NCI-H1417 (cell line): ENCODE measurements at regions not wholly inside any gene's neighbourhood (a gene's known extent, or its start where the extent isn't known, plus 50 kb on each side); places are given as distances from the start of the nearest gene placed in this dataset.
A peak's percentile ranks its signal among the peaks of the same experiment; 100 is the strongest.

ENCODE experiments used
- DNase-seq, 3 experiments: peaks; one replicate each; lab custom pipeline; 2025; lab: John Stamatoyannopoulos, UW

DNA sequence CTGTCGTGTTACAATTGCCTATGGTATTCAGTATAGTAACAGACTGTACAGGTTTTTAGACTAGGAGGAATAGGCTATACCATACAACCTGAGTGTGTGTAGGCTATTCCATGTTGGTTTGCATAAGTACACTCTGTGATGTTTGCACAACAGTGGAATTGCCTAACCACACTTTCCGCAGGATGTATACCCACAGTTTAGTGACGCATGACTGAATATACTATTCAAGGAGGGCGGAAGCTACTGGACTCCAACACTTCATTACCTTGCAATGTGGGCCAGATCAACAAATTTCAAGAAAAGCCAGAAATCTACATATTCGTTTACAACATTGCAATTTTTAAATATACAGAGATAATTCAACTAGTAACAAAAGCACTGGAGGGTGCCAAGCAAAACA lies 317.2 kb downstream of the PDGFC start:
- DNase-seq, result peak in 1 of 3 experiments; percentile 7

DNA sequence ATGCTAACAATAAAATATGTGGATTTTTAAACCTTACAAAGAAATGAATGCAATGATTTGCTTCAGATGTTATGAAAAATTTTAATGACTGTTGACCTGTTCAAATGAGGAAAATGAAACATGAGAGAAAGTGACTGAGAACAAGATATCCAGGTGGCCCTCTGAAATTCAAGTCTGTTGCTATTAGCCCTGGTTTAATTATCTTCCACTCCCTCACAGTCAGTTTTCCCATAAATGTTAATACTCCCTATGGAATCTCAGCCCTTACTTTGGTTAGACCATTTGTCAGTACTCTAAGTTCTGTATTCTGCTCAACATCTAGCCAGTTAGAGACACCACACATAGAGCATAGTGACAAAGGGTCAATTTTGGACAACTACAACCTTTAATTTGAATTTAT lies 327.8 kb downstream of the PDGFC start:
- no peak for DNase-seq

DNA sequence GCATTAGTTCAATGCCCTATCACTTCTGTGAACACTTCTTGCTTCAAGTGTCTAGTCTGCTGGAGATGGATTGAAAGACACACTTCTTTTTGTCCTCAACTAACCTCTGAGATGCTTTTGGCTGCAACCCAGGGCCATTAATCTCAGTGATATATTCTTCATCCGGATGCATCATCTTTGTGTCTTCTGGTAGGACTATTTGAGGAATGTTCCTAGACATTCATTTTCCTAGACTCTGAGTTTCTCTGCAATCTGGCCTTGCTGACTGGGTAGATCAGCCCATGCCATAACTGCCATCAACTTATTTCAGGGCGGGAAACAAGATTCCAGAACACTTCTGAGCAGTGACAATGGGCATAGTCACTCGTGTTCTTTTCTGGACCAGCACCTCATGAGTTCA lies 329.4 kb downstream of the PDGFC start:
- DNase-seq, result no peak

DNA sequence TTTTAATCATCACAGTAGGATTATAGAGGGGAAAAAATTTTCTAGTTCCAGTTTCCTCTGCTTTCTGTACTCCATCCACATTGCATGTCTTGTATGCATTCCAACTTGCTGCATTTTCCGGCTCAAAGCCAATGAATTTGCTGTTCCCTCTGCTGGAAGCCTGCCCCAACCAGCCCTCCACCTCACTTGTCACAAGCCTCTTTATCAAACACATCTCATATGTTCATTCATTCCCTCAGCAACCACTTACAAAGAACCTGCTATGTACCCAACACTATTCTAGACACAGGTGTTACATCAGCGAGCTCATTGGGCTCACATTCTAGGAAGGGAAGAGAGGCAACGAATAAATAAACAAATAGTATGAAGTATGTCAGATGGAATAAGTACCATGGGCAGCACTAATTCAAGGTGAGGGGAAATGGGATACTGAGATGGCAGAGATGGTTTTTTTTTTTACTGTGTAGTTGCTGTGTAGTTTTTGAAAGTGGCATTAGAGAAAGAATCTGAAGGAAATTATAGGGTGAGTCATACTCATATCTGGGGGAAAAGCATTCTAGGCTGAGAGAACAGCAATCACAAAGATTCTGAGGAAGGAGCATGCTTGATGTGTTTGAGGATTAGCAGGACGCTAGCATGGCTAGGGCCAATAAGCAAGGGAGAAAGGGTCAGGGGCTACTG lies 332.5 kb downstream of the PDGFC start:
- peak in 1 of 3 experiments; percentile 13 for DNase-seq

DNA sequence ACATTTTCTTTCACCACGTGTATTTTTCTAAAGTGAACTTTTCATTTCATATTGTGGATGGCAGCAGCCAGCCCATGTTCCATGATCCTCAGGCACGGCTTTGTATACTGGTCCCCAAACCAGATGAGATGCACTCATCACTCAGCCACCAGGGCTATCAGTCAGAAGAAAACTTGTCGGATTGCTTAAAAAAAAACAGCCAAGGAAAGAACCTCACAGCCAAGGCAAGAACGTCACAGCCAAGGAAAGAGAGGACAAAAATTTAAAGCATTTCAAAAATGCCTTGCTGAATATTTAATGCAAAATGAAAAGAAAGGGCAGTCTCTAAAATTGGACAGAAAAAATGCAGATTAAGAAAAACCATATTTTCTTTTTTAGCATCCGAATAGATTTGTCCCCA lies 333.3 kb downstream of the PDGFC start:
- DNase-seq, result no peak

DNA sequence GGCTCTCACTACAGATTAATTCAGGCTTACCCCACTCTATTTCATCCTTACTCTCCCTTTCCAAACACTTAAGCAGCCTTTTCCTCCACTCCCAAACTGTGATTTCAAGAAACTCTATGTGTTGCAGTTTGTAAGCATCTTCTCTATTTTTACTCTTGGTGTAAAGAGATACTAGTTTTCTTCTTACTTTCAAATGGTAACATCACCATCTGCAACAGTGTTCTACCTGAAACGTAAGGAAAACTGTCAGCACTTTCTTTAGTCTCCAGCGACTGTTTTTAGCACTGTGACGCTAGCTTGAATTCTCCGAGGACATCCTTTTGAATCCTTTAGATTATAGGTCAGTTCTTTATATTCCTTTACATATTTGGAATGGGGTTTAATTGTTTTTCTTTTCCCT lies 335.2 kb downstream of the PDGFC start:
- DNase-seq, result no peak

DNA sequence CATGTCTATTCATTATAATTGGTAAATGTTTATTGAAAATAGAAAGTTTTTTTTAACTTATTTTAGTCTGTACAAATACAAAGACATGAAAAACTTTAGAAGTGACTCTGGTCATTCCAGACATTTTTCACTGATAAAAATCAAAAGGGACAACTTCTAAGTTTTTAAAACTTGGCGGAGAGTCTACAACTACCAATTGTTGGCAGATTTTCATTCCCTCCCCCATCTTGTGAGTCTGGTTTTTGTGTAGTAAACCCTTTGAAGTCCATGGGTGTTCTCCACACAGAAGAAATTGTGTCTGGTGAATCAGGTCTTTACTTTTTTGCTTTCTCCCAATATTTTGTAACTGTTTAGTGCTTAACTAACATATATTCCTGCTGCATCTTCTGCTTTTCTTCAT lies 336.5 kb downstream of the PDGFC start:
- DNase-seq, result no peak

DNA sequence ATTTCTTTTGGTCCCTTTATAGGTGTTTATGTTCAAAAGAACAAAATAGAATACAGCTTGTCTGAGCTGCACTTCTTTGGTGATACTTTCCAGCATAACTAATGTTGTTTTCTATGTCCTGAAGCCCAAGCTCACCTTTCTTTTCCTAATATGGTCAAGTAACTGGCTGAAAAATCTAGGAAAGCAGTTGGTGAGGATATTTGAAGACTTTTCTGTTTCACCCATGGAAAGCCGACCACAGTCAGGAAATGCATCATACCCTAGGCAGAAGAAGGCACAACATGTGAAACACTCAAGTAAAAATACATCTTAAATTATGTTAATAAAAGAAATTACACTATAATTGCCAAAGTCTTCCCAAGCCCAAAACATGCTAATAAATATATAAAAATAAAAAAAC lies 337.0 kb downstream of the PDGFC start:
- DNase-seq, result no peak

DNA sequence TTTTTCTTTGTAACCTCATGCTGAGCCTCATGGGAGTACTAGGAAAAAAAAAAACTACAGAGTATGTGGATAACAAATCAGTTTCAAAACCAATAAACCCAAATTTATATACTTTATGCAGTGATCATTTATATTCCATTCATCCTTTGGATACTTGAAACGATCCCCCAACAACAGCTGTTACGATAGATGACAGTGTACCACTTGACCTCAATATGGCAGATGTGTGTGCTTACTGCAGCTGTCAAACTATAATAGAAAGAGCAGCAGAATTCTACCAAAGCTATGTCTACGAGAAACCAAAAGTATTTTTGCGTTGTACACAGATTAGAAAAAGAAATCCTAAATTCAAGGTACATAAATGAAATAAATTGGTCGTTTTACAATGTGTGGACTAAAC lies 337.8 kb downstream of the PDGFC start:
- DNase-seq, result peak in 1 of 3 experiments; percentile 17

DNA sequence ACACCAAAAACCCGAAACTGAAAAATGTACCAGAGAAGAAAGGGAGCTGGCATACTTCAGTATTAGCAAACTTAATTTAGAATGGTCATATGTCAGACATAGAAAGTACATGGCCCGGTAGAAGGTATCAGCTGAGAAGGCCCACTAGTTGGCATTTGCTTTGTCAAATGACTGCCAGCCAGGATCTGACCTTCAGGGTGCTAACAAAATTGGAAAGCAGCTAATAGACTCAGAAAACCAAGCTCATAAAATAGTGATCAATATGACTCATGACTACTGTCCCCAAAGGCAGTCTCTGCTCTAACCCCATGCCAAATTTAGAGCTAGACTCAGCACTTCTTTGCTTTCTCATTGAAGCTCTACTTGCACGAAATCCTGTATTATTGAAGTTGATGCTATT lies 342.7 kb downstream of the PDGFC start:
- no peak for DNase-seq

DNA sequence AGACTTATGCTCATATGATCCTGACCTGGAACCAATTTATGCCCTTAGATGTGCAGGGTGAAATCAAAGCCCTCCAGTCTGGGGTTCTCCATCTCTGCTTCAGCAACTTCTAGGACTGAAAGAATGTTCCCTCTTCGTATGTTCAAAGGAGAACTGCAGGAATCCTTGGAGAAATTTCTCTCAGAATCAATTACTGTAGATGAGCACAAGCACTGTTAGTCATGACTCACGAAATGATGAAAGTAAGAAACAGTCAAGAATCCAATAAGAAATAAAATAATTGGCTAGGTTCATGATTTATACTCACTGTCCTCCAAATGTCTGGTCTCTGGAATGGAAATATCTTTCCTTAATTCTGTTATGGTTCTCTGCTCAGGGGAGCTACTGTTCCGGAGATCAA lies 348.2 kb downstream of the PDGFC start:
- no peak for DNase-seq

DNA sequence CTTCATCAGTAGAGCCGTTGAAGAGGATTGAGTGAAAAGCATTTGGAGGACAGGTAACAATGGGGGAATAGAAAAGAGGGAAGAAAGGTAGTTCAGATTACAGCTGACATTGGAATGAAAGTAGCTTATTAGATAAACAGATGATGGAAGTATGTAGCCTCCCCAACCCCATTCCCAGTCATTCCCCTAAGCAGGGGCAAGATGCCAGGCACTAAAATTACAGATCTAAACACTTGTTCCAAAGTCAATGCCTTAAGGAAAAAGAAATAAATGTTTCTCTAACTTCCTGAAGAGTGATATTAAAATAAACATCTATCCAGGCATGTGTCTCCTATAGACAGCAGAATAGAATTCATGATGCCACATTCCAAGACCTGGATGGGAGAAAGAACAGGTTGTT lies 350.8 kb downstream of the PDGFC start:
- no peak for DNase-seq

DNA sequence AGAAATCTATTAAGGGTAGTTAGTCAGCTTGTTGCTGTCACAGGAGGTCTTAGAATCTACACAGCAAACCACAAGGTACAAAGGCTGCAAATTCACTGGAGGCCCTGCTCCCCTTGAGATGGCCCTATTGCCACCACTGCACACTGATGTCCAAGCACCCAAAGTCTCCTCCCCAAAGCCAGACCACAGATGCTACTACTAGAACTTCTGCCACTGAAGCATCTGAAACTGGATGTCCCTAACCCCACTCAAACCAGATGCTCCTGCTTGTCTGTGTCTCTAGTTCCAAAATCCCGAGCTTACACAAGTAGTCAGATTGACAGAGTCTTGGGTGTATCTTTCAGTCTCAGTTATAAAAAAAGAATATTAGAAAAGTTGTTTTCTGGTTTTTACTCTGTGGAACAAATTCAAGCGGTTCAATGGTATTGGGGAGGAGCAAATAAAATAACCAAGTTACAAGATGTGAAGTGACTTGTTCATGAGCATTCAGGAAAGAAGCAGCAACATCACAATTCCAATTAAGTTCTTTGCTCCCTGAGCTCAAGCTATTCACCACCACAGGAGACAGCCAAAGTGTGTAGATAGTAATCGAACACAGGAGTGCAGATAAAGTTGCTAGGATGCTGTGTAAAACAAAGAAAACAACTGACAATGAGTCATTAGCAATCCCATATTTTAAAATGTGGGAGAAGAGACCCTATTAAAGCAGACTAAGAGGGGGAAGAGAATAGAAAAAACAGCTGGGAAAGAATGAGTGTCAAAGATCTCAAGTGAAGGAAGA lies 352.3 kb downstream of the PDGFC start:
- DNase-seq, result no peak

DNA sequence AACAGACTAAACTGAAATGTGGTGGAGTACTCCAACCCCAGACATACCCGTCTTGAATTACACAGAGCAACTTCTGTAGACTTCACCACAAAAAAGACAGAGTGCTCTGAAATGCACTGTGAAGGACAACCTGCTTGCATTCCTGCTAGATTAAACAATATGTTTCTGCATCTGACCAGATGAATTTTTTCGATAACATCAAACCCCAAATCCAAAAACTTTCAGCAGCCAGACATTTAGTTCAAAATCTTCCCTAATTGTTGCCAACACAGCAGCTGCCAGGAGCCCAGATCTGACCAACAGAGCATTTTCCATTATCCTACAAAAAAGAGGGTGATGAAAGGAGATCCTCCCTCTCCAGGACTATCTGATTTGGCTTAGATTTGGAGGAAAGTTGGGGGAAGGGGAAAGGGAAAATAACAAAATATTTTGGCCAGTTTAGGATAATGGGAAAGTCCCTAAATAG lies 356.5 kb downstream of the PDGFC start:
- no peak for DNase-seq

DNA sequence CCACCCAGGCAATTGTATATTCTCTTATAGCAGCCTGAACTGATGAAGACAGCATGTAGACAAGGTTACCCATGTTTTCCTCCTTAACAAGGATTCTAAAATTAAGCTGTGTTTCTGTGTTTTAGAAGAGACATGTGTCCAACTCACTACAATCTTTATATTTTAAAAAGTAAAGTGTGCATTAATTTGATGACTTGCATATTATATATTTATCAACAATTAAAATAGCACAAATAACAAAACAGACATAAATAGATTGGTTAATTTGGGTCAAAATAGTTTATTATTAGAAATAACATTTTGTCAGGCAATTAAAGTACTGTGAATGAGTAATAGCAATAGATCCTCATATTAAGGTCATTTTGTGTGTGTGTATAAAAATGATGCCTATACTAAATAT lies 357.1 kb downstream of the PDGFC start:
- no peak for DNase-seq

DNA sequence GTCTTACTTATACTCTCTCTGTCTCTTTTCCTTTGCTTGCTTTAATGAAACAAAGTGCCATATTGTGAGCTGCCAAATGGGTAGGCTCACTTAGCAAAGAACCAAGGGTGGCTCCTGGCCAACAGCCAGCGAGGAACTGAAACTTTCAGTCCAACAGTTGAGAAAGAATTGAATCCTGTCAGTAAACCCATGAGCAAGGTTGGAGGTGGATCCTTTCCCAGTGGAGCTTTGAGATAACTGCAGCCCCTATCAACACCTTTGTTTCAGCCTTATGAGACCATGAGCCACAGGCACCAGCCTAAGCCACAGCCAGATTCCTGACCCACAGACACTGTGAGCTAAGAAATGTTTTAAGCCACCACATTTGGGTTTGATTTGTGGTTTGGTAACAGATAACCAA lies 362.2 kb downstream of the PDGFC start:
- DNase-seq, result no peak

DNA sequence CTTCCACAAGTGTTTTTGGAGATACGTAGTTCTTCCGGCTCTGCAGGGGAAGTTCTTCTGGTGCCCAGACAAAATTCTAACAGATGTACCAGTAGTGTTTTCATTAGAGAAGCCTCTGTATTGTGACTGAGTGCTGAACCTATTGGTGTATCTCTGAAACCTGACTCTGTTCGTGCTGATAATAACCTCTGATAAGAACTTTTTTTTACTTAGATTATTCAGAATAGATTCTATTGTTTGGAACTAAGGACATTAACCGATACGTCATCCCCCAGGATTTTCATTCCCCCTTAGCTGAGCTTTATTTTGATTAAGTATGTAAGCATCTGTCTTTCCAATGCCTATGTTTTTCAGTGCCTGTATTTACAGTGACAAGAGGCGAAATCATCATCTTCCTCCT lies 362.9 kb downstream of the PDGFC start:
- DNase-seq, result no peak

DNA sequence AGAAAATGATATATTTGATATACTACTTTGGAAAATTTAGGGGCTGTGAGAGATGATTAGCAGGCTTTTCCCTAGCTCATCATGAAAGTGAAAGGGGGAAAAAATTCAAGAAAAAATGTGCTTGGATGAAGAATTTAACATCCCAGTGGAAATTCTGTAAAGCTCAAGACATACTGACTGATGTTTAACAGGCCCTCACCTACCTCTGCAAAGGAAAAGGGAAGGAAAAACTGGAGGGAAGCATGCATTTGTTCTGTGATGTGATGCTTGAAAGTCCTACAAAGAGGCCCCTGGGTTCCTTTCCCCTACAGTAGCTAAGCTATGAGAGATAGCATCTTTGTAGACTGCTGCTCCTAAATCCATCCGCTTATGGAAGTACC lies 364.1 kb downstream of the PDGFC start:
- DNase-seq, result no peak

DNA sequence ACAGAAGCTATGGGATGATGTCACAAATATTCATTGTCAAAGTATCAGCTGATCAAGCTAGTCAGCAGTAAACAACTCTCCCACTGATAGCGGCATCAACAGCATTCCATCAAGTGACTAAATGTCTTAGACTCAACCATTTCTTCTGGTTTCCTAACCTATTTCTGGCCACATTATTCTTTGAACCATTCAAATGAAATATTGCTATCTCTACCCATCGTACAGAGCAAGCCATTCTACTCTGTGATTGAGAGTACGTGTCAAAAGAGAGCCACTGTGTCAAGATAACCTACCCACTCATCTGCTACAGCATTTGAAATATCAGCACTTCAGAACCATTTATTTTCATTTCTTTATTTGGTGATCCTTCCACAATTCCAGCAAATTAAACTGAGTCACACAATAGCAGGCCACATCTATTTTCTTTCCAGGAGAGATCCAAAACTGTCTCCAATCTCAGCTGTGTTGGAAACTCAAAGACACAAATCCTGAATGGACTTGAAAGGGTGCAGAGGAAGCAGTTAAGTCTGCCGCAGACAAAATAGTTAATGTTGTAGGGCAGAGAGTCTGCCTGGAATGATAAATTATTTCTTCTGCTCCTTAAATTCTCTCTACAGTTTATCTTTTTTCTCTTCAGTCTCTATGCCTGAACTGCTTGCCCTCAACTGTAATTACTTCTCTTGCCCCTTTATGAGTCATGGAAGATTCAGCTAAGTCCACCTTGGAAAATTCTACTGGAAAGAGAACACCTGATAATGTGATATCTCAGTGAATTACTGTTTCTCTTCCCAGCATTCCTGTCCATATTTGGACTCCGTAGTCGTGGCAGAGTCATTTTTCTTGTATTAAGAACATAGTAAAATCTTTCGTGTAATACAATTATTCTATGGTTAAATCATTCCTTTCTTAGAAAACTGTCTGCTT lies 364.8 kb downstream of the PDGFC start:
- DNase-seq, result no peak

DNA sequence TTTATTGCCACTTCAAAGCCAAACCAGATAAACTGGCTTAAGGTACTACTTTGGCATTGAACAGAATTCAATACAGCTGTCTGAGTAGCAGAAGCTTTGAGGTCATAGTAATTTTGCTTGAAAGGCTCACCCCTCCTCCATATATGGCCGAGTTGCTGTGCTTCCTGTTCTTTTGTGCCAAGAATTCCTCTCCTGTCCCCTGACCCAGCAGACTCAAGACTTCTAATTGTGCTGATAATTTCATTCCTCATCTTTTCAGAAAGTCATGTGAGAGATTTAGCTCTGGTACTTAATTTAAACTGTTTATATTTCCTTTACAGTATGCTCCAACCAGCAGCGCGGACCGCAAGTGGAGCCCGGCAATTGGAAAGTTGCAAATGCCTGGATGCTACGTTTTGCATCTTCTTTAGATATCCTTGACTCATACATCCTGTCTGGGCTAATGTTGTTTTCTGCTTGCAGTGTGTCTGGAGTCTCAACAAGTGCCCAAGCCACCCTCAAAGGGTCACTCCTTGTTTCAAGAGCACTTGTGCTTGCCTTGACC lies 373.4 kb downstream of the PDGFC start:
- DNase-seq, result peak in 2 of 3 experiments; percentile 1 to 33

DNA sequence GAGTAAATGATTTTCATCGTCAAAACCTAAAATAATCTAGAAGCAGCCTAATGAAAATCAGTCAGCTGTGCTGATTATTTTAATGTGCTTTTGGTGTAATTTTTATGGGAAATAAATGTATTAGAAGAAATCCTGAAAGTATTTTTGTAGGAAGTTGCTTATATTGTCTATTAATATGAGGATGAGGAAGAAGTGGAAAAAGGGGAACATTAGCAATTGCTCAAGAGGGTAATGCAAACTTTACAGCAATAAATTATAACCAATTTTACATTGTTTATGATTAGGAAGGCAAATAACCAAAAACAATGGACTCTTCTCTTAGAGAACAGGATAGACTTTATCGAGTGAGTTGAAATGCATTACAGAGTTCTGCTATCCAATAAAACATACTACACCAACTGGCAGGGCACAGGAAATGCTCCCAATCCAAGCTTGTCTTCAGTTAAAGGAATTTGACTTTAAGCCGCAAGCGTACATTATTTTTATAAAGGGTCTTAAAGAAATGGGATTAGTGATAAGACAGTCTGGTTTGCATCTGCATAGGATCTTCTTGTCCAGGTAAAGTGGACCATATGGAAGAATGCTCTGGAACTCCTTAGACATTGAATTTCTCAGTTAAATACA lies 374.8 kb downstream of the PDGFC start:
- no peak for DNase-seq

DNA sequence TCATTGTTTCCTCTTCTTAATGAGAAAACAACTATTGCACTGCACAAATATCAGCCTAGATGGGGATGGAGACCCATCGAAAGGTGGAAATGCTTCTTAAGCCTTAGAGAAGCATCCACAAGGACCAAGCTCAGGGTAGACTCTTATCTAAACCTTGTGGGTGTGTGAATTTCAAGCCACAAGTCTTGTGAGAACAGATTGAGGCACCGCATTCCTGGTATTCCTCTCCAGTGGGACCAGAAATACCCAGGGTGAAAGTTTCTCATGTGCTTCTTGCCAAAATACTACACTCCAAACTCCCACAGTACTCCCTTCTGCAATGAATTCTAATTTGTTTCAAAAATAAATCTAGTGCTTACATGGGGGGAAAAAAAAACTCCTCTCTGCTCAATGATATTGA lies 375.6 kb downstream of the PDGFC start:
- DNase-seq, result no peak
